H1 (cell line): ENCODE measurements at regions not wholly inside any gene's neighbourhood (a gene's known extent, or its start where the extent isn't known, plus 50 kb on each side); places are given as distances from the start of the nearest gene placed in this dataset.

Experiments
- CTCF ChIA-PET: fragments of 300-600 bp; sonication (Branson Sonifier 250); formaldehyde crosslinking; loops from one replicate; lab custom pipeline; 2021; ENCODE audit not compliant: partially characterized antibody; lab: Charles Lee
- POLR2A ChIA-PET: fragments of 300-600 bp; sonication (Branson Sonifier 250); formaldehyde crosslinking; loops from one replicate; lab custom pipeline; 2021; ENCODE audit warnings: inconsistent platforms; ENCODE audit not compliant: partially characterized antibody; lab: Charles Lee
- DNase-seq, 2 experiments: peaks; one replicate each; pipeline versions ENCODE4 v3.0.0 to v3.0.0-alpha.2; 2010 to 2022; ENCODE audit warnings: low spot score in 2 of 2, low read depth in 1 of 2, mixed read lengths in 1 of 2
- FAIRE-seq: peaks from 2 replicates; lab custom pipeline; 2011; peaks lifted over from hg19 to GRCh38; lab: Jason Lieb, UNC
- H2AFZ ChIP-seq: 2 replicates; pipeline ENCODE4 v1.8.1; 2012; ENCODE audit warnings: low read length, inconsistent platforms
- H2AK5ac ChIP-seq: 2 replicates; pipeline ENCODE4 v1.6.1; 2013; ENCODE audit warnings: low read depth, low read length
- H2BK120ac ChIP-seq: replicated peaks from 2 replicates; pipeline ENCODE3; 2013; ENCODE audit warnings: low read depth, low read length, inconsistent platforms
- H2BK12ac ChIP-seq: 2 replicates; pipeline ENCODE4 v1.6.1; 2013; ENCODE audit warnings: low read depth, low read length
- H2BK15ac ChIP-seq: 2 replicates; pipeline ENCODE4 v1.6.1; 2013; ENCODE audit warnings: low read length
- H2BK20ac ChIP-seq: 2 replicates; pipeline ENCODE4 v1.6.1; 2013; ENCODE audit warnings: low read length
- H2BK5ac ChIP-seq: 2 replicates; pipeline ENCODE4 v1.6.1; 2013; ENCODE audit warnings: low read depth, low read length
- H3K14ac ChIP-seq: 2 replicates; pipeline ENCODE4 v1.6.1; 2013; ENCODE audit warnings: inconsistent platforms; ENCODE audit not compliant: insufficient read length
- H3K18ac ChIP-seq: 2 replicates; pipeline ENCODE4 v1.6.1; 2013; ENCODE audit warnings: low read length; ENCODE audit errors: extremely low read depth
- H3K23ac ChIP-seq: 2 replicates; pipeline ENCODE4 v1.6.1; 2013; ENCODE audit warnings: inconsistent platforms; ENCODE audit not compliant: insufficient read length
- H3K23me2 ChIP-seq: 2 replicates; pipeline ENCODE4 v1.6.1; 2013; ENCODE audit warnings: low read depth, low read length
- H3K27ac ChIP-seq: 2 replicates; pipeline ENCODE4 v1.6.1; 2011; ENCODE audit warnings: low read depth, low read length, inconsistent platforms
- H3K27me3 ChIP-seq, 4 experiments: replicated peaks in 1 of 4; 1 replicate in 1 of 4; 2 replicates in 3 of 4; pipeline versions ENCODE4 v1.6.1 to v1.8.1; 2011 to 2013; ENCODE audit warnings: low read length in 3 of 4, mild to moderate bottlenecking in 3 of 4, inconsistent platforms in 2 of 4, mixed read lengths in 2 of 4, moderate library complexity in 1 of 4; ENCODE audit not compliant: control insufficient read depth in 3 of 4, insufficient read depth in 3 of 4; ENCODE audit errors: extremely low read depth in 1 of 4
- H3K36me3 ChIP-seq, 4 experiments: 2 replicates each; pipeline versions ENCODE4 v1.6.1 to v1.8.1; 2011 to 2013; ENCODE audit warnings: mild to moderate bottlenecking in 4 of 4, low read length in 3 of 4, moderate library complexity in 2 of 4, control low read depth in 1 of 4, inconsistent platforms in 1 of 4; ENCODE audit not compliant: insufficient read depth in 4 of 4, control insufficient read depth in 2 of 4
- H3K4ac ChIP-seq: replicated peaks from 2 replicates; pipeline ENCODE3; 2013; ENCODE audit warnings: low read length, low read depth, mixed read lengths, inconsistent platforms; ENCODE audit not compliant: insufficient read length
- H3K4me1 ChIP-seq, 4 experiments: replicated peaks in 1 of 4; 1 replicate in 1 of 4; 2 replicates in 3 of 4; pipeline versions ENCODE4 v1.6.1 to v1.8.1; 2011 to 2013; ENCODE audit warnings: low read length in 3 of 4, inconsistent platforms in 2 of 4, mixed read lengths in 1 of 4; ENCODE audit not compliant: insufficient read depth in 4 of 4, control insufficient read depth in 3 of 4
- H3K4me2 ChIP-seq, 2 experiments: 2 replicates each; pipeline versions ENCODE4 v1.6.1 to v1.8.1; 2011 to 2013; ENCODE audit warnings: low read depth in 2 of 2, low read length in 2 of 2, control low read depth in 1 of 2, inconsistent platforms in 1 of 2, mild to moderate bottlenecking in 1 of 2; ENCODE audit not compliant: insufficient read depth in 1 of 2
- H3K4me3 ChIP-seq, 4 experiments: fragments of 200-600, 300-600 bp in 1 of 4; sonication (generic), shearing (Covaris generic), sonication (Bioruptor Twin) in 1 of 4; 2 replicates each; pipeline versions ENCODE4 v1.5.1 to v1.8.1; 2011 to 2016; ENCODE audit warnings: low read length in 4 of 4, low read depth in 3 of 4, control low read depth in 2 of 4, inconsistent platforms in 2 of 4, mild to moderate bottlenecking in 2 of 4, mixed read lengths in 1 of 4, moderate library complexity in 1 of 4; ENCODE audit not compliant: insufficient read depth in 2 of 4; ENCODE audit errors: extremely low read depth in 1 of 4
- H3K56ac ChIP-seq: replicated peaks from 2 replicates; pipeline ENCODE3; 2013; ENCODE audit warnings: low read depth, mild to moderate bottlenecking, mixed read lengths, low read length, inconsistent platforms; ENCODE audit not compliant: insufficient read length
- H3K79me1 ChIP-seq: 2 replicates; pipeline ENCODE4 v1.6.1; 2013; ENCODE audit warnings: low read depth, low read length, control low read depth
- H3K79me2 ChIP-seq, 2 experiments: 2 replicates each; pipeline versions ENCODE4 v1.6.1 to v1.8.1; 2012 to 2013; ENCODE audit warnings: low read length in 2 of 2, mild to moderate bottlenecking in 2 of 2, inconsistent platforms in 1 of 2; ENCODE audit not compliant: insufficient read depth in 2 of 2, control insufficient read depth in 1 of 2
- H3K9ac ChIP-seq, 4 experiments: replicated peaks in 1 of 4; 1 replicate in 1 of 4; 2 replicates in 3 of 4; pipeline versions ENCODE4 v1.6.1 to v1.8.1; 2011 to 2013; ENCODE audit warnings: low read depth in 3 of 4, low read length in 3 of 4, control low read depth in 2 of 4, mild to moderate bottlenecking in 2 of 4, moderate library complexity in 2 of 4, inconsistent platforms in 1 of 4; ENCODE audit errors: extremely low read depth in 1 of 4
- H3K9me3 ChIP-seq, 2 experiments: 2 replicates each; pipeline versions ENCODE4 v1.6.1 to v1.8.1; 2012 to 2013; ENCODE audit warnings: mild to moderate bottlenecking in 2 of 2, moderate library complexity in 2 of 2, control low read depth in 1 of 2, inconsistent platforms in 1 of 2, low read depth in 1 of 2, low read length in 1 of 2, mixed read lengths in 1 of 2; ENCODE audit not compliant: insufficient read depth in 2 of 2
- H4K20me1 ChIP-seq, 2 experiments: replicated peaks in 1 of 2; 2 replicates each; pipeline versions ENCODE3 to v1.8.1; 2011 to 2013; ENCODE audit warnings: inconsistent platforms in 2 of 2, low read length in 2 of 2, mild to moderate bottlenecking in 1 of 2; ENCODE audit not compliant: insufficient read depth in 2 of 2, control insufficient read depth in 1 of 2
- H4K5ac ChIP-seq: 2 replicates; pipeline ENCODE4 v1.6.1; 2013; ENCODE audit warnings: low read length, low read depth, mixed read lengths, inconsistent platforms; ENCODE audit not compliant: insufficient read length
- H4K8ac ChIP-seq: 2 replicates; pipeline ENCODE4 v1.8.0; 2013; ENCODE audit warnings: mild to moderate bottlenecking, moderate library complexity, low read length, inconsistent platforms; ENCODE audit not compliant: insufficient read depth; ENCODE audit errors: extremely low read depth
- H4K91ac ChIP-seq: replicated peaks from 2 replicates; pipeline ENCODE3; 2013; ENCODE audit warnings: low read length, mixed read lengths, inconsistent platforms; ENCODE audit not compliant: insufficient read length
- CBX8 ChIP-seq: fragments of 300-800, 300-1000 bp; sonication (generic); IDR thresholded peaks from 2 replicates; pipeline ENCODE4 v1.7.1; 2016; ENCODE audit warnings: low read depth, low read length, borderline replicate concordance
- HDAC2 ChIP-seq, 2 experiments: fragments of 300-600 bp in 1 of 2; sonication (generic) in 1 of 2; IDR thresholded peaks; 2 replicates each; pipeline ENCODE4 v1.6.1; 2011 to 2012; ENCODE audit warnings: low read depth in 2 of 2, low read length in 2 of 2, mild to moderate bottlenecking in 2 of 2, moderate library complexity in 2 of 2, borderline replicate concordance in 1 of 2, inconsistent platforms in 1 of 2
- JUN ChIP-seq: IDR thresholded peaks from 2 replicates; pipeline ENCODE4 v1.6.1; 2011; ENCODE audit warnings: low read depth, mild to moderate bottlenecking, improper control_type of control experiment, low read length
- WGBS, 2 experiments: shearing (Covaris generic) in 1 of 2; methylation state at CpG; one replicate each; pipeline versions ENCODE4 v1.1.6 to v1.1.7; 2013 to 2015; ENCODE audit warnings: low lambda C conversion rate in 2 of 2, mixed read lengths in 2 of 2, inconsistent platforms in 1 of 2, low coverage in 1 of 2, missing lambda C conversion rate in 1 of 2; ENCODE audit not compliant: insufficient replicate concordance in 2 of 2, insufficient coverage in 1 of 2, insufficient read length in 1 of 2; ENCODE audit errors: extremely low coverage in 1 of 2, missing lambda C conversion rate in 1 of 2; 5-methylcytosine and 5-hydroxymethylcytosine counted together

- Histone ChIP-seq H3K18ac (no peak overlapping the region), H2BK12ac (no peak overlapping the region), H3K36me3 (no peaks in the 10 kb centered on the region), H3K4me2 (no peak overlapping the region), H2BK20ac (no peak overlapping the region), H3K56ac (no peak overlapping the region), H2BK5ac (no peak overlapping the region), H2AK5ac (no peak overlapping the region), H2BK120ac (no peak overlapping the region), H4K20me1 (peaks cover 0 to 1% of the 10 kb centered on the region in 2 experiments), H3K23me2 (peaks cover 6% of the 10 kb centered on the region; the same call in 1 of the 2 replicates), H3K14ac (no peak overlapping the region), H2AFZ (no peak overlapping the region), H3K4me3 (no peak overlapping the region), H3K27ac (no peak overlapping the region), H4K91ac (no peak overlapping the region), H3K79me2 (no peaks in the 10 kb centered on the region), H3K9ac (no peak overlapping the region), H4K5ac (no peak overlapping the region), H3K4ac (no peak overlapping the region), H3K23ac (no peak overlapping the region), H3K4me1 (no peaks in the 10 kb centered on the region), H3K9me3 (peaks cover 0 to 4% of the 10 kb centered on the region in 2 experiments; a peak in 1 of 4 replicates), H3K79me1 (no peaks in the 10 kb centered on the region), H2BK15ac (no peak overlapping the region), H3K27me3 (no peaks in the 10 kb centered on the region), H4K8ac (no peak overlapping the region)
- CTCF ChIA-PET = interaction anchor here (1.2 kb wide), 1 partner anchor 38 kb away, joined by 6 read pairs; no protein-coding TSS in a partner anchor
- TF ChIP-seq HDAC2 (IDR thresholded peaks at IDR 0.05; ENCODE audit: borderline replicate concordance in 1 of 2, low read depth in 2 of 2, low read length in 2 of 2) (no peak), CBX8 (no peak), JUN (no peak)
- FAIRE-seq (no peak), DNase-seq (no peak)
- POLR2A ChIA-PET = no interaction called here
- 85% methylated on average over 3 of the region's 3 CpGs; no CpG with 5 or more reads in 1 of the 2 experiments for WGBS, 2 experiments
These were observed 97.3 kb downstream of the HAPSTR1 start for GRCh38 chr16:9188721-9189120.
